ENCODE measurements at regions not wholly inside any gene's neighbourhood (a gene's known extent, or its start where the extent isn't known, plus 50 kb on each side); places are given as distances from the start of the nearest gene placed in this dataset.
"Not testable (repeated sequence)": the region's sequence is repeated elsewhere in the genome, so short reads cannot be mapped to it uniquely, and the experiment has no call there.

- DNase-seq (ENCODE audit: low read depth): no peak
- TF ChIP-seq, protein P1, sequence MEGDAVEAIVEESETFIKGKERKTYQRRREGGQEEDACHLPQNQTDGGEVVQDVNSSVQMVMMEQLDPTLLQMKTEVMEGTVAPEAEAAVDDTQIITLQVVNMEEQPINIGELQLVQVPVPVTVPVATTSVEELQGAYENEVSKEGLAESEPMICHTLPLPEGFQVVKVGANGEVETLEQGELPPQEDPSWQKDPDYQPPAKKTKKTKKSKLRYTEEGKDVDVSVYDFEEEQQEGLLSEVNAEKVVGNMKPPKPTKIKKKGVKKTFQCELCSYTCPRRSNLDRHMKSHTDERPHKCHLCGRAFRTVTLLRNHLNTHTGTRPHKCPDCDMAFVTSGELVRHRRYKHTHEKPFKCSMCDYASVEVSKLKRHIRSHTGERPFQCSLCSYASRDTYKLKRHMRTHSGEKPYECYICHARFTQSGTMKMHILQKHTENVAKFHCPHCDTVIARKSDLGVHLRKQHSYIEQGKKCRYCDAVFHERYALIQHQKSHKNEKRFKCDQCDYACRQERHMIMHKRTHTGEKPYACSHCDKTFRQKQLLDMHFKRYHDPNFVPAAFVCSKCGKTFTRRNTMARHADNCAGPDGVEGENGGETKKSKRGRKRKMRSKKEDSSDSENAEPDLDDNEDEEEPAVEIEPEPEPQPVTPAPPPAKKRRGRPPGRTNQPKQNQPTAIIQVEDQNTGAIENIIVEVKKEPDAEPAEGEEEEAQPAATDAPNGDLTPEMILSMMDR (IDR thresholded peaks at IDR 0.05; ENCODE audit: low read depth, low read length, missing control alignments): peak; percentile 81
Observed at GRCh38 chr1:165114022-165114888, 242.3 kb downstream of the LMX1A start.

DNA sequence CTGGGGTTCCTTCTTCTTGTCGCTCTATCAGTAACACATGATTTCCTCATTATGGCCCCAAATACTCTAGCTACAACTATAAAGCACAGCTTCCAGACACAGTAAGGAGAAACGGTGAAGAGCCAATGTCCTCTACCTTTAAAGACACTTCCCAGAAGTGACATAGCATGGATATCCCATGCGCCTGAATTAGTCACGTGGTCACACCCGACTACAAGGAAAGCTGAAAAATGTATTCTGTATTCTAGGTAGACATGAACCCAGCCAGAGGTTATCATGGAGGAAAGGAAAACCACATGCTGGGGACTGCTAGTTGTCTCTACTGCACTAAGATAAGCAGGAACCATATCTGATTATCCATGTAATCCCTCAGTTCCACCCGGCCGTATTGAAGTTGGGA, 244.3 kb downstream of the LMX1A start:
- DNase-seq (ENCODE audit: low read depth): no peak
- TF ChIP-seq, protein P1 (IDR thresholded peaks at IDR 0.05; ENCODE audit: low read depth, low read length, missing control alignments): no peak
- no peak overlapping the region for H3K4me3 ChIP-seq (ENCODE audit: low read depth, low read length)

More at GRCh38 chr1:165114022-165114888, 242.3 kb downstream of the LMX1A start:
- no peak overlapping the region for H3K4me3 ChIP-seq (ENCODE audit: low read depth, low read length)

GRCh38 chr1:165109013-165109412, 247.5 kb downstream of the LMX1A start:
- no peak for DNase-seq (ENCODE audit: low read depth)
- TF ChIP-seq, protein P1 (IDR thresholded peaks at IDR 0.05; ENCODE audit: low read depth, low read length, missing control alignments): no peak
- no peak overlapping the region for H3K4me3 ChIP-seq (ENCODE audit: low read depth, low read length)

DNA sequence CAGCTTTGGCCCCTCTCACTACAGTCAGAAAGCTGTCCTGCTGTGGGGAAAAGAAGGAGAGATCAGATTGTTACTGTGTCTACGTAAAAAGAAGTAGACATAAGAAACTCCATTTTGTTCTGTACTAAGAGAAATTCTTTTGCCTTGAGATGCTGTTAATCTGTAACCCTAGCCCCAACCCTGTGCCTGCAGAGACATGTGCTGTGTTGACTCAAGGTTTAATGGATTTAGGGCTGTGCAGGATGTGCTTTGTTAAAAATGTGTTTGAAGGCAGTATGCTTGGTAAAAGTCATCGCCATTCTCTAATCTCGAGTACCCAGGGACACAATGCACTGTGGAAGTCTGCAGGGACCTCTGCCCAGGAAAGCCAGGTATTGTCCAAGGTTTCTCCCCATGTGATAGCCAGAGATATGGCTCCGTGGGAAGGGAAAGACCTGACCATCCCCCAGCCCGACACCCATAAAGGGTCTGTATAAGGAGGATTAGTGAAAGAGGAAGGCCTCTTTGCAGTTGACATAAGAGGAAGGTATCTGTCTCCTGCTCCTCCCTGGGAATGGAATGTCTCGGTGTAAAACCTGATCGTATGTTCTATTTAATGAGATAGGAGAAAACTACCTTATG, 263.9 kb downstream of the LMX1A start:
- H3K4me3 ChIP-seq (ENCODE audit: low read depth, low read length); DNase-seq (ENCODE audit: low read depth): not testable (repeated sequence)

DNA sequence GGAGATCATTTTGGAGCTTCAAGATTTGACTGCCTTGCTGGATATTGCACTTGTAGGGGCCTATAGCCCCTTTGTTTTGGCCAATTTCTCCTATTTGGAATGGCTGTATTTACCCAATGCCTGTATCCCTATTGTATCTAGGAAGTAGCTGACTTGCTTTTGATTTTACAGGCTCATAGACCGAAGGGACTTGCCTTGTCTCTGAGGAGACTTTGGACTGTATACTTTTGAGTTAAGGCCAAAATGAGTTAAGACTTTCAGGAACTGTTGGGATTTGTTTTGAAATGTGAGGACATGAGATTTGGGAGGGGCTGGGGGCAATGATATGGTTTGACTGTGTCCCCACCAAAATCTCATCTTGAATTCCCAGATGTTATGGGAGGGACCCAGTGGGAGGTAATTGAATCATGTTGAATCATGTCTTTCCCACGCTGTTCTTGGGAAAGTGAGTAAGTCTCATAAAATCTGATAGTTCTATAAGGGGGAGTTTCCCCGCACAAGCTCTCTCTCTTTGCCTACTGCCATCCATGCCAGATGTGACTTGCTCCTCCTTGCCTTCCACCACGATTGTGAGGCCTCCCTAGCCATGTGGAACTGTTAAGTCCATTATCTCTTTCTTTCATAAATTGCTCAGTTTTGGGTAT, 276.1 kb downstream of the LMX1A start:
- TF ChIP-seq, protein P1 (IDR thresholded peaks at IDR 0.05; ENCODE audit: low read depth, low read length, missing control alignments): no peak
- H3K4me3 ChIP-seq (ENCODE audit: low read depth, low read length): no peak overlapping the region
- DNase-seq (ENCODE audit: low read depth): no peak

DNA sequence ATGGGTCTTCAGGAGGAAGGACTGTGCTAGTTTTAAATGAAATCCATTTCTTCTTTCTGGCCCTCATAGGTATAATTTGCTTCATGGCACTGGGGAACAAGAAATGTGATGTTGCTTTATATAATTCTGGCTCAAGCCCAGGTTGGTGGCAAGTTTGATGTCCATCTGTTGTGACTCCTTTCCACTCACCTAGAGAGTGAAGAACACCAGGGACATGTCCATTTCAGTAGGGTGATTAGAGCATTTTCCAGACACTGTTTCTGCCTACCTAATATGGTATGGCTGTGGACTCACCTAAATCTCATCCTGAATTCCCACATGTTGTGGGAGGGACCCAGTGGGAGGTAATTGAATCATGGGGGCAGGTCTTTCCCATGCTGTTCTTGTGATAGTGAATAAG, 278.1 kb downstream of the LMX1A start:
- DNase-seq (ENCODE audit: low read depth): no peak
- TF ChIP-seq, protein P1 (IDR thresholded peaks at IDR 0.05; ENCODE audit: low read depth, low read length, missing control alignments): no peak
- no peak overlapping the region for H3K4me3 ChIP-seq (ENCODE audit: low read depth, low read length)

- TF ChIP-seq, protein P1 (IDR thresholded peaks at IDR 0.05; ENCODE audit: low read depth, low read length, missing control alignments): peak; percentile 58
- DNase-seq (ENCODE audit: low read depth): no peak
- H3K4me3 ChIP-seq (ENCODE audit: low read depth, low read length): no peak overlapping the region
Observed at GRCh38 chr1:165075725-165076370, 280.7 kb downstream of the LMX1A start.
